OCI-LY7 (cell line): ENCODE measurements at regions not wholly inside any gene's neighbourhood (a gene's known extent, or its start where the extent isn't known, plus 50 kb on each side); places are given as distances from the start of the nearest gene placed in this dataset.

Experiments used
- EZH2phosphoT487 ChIP-seq: fragments of 200-600 bp; sonication (generic); IDR thresholded peaks from 2 replicates; pipeline ENCODE4 v1.6.1; 2018; ENCODE audit warnings: low read depth, borderline replicate concordance, mild to moderate bottlenecking, mixed run types, antibody characterized with exemption, low read length, moderate library complexity, mixed read lengths
- TF ChIP-seq, protein P1 (sequence below): fragments of 200-600 bp; sonication (generic); conservative IDR thresholded peaks from 2 replicates; pipeline ENCODE4 v1.5.1; 2014; ENCODE audit warnings: mild to moderate bottlenecking, antibody characterized with exemption, low read length, moderate library complexity, mixed read lengths

- TF ChIP-seq, protein P1, sequence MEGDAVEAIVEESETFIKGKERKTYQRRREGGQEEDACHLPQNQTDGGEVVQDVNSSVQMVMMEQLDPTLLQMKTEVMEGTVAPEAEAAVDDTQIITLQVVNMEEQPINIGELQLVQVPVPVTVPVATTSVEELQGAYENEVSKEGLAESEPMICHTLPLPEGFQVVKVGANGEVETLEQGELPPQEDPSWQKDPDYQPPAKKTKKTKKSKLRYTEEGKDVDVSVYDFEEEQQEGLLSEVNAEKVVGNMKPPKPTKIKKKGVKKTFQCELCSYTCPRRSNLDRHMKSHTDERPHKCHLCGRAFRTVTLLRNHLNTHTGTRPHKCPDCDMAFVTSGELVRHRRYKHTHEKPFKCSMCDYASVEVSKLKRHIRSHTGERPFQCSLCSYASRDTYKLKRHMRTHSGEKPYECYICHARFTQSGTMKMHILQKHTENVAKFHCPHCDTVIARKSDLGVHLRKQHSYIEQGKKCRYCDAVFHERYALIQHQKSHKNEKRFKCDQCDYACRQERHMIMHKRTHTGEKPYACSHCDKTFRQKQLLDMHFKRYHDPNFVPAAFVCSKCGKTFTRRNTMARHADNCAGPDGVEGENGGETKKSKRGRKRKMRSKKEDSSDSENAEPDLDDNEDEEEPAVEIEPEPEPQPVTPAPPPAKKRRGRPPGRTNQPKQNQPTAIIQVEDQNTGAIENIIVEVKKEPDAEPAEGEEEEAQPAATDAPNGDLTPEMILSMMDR, result no peak
- no peak for TF ChIP-seq EZH2phosphoT487
Measured at GRCh38 chr15:95830281-95830680, 500.2 kb upstream of the NR2F2 start.
